MM.1S (cell line): ENCODE measurements at regions not wholly inside any gene's neighbourhood (a gene's known extent, or its start where the extent isn't known, plus 50 kb on each side); places are given as distances from the start of the nearest gene placed in this dataset.

Source experiments
- CTCF ChIP-seq: fragments of 300-600 bp; sonication (generic); IDR thresholded peaks from 2 replicates; pipeline ENCODE4 v1.5.1; 2016; ENCODE audit warnings: antibody characterized with exemption, low read length, mixed read lengths
- EZH2 ChIP-seq: fragments of 300-600 bp; sonication (generic); optimal IDR thresholded peaks from 2 replicates; pipeline ENCODE3; 2017; ENCODE audit warnings: low read depth, mild to moderate bottlenecking, antibody characterized with exemption, low read length, mixed read lengths

DNA sequence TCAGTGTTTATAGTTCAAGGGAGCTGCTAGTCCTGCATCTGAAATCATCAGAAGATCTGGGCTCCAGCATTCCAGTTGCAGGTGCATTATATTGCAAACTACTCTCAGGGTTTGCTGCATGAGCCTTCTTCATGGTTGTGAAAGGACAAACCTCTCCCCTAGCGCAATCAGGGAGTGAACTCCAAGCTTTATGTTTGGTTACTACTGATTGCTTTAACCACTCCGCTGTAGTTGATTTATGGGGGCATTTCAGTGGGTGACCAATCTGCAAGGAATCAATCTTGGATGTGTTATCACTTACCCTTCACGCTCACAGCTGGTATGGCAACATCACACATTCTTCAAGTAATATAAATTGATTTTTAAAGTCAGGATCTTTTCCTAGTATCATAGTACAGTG lies 552.1 kb downstream of the SPOCK3 start:
- TF ChIP-seq EZH2, result no peak
- TF ChIP-seq CTCF, result no peak
